ENCODE measurements at regions not wholly inside any gene's neighbourhood (a gene's known extent, or its start where the extent isn't known, plus 50 kb on each side); places are given as distances from the start of the nearest gene placed in this dataset.

GRCh38 chr4:154137320-154137905 lies 348.5 kb upstream of the SFRP2 start:
- Histone ChIP-seq H3K27ac (ENCODE audit: low read depth, low read length) (peak overlapping the region; percentile 35; the same call in 1 of the 2 replicates), H3K9me3 (ENCODE audit: insufficient read depth in 2 of 2, low read depth in 1 of 2, low read length in 1 of 2) (no peaks in the 10 kb centered on the region), H4K91ac (replicated peaks; ENCODE audit: insufficient read length, low read length) (peak overlapping the region; percentile 75), H2BK5ac (ENCODE audit: low read depth, low read length) (peak overlapping the region; percentile 49; the same call in 1 of the 2 replicates), H2BK20ac (ENCODE audit: low read length) (no peak overlapping the region), H3K79me1 (ENCODE audit: low read depth, low read length) (no peaks in the 10 kb centered on the region), H3K18ac (ENCODE audit: extremely low read depth, low read length) (0 out of 2 replicates have a peak overlapping the region, but pooled peaks have one; percentile 3), H4K8ac (ENCODE audit: extremely low read depth, insufficient read depth, low read length) (no peak overlapping the region), H4K5ac (ENCODE audit: insufficient read length, low read depth, low read length) (no peak overlapping the region), H3K4ac (replicated peaks; ENCODE audit: insufficient read length, low read depth, low read length) (no peak overlapping the region), H3K4me2 (ENCODE audit: insufficient read depth in 1 of 2, low read depth in 2 of 2, low read length in 2 of 2) (peak overlapping the region; percentile 21 to 46; a peak in 2 of 4 replicates), H2AK5ac (ENCODE audit: low read depth, low read length) (0 out of 2 replicates have a peak overlapping the region, but pooled peaks have one; percentile 4), H3K4me3 (ENCODE audit: extremely low read depth in 1 of 4, insufficient read depth in 2 of 4, low read depth in 3 of 4, low read length in 4 of 4) (no peak overlapping the region; a peak in 1 of 8 replicates), H2BK15ac (ENCODE audit: low read length) (no peak overlapping the region), H3K79me2 (ENCODE audit: control insufficient read depth in 1 of 2, insufficient read depth in 2 of 2, low read length in 2 of 2) (no peaks in the 10 kb centered on the region), H2BK120ac (replicated peaks; ENCODE audit: low read depth, low read length) (no peak overlapping the region), H3K23me2 (ENCODE audit: low read depth, low read length) (no peaks in the 10 kb centered on the region), H3K27me3 (replicated peaks in 1 of 4; ENCODE audit: control insufficient read depth in 3 of 4, extremely low read depth in 1 of 4, insufficient read depth in 3 of 4, low read length in 3 of 4) (no peaks in the 10 kb centered on the region), H3K36me3 (ENCODE audit: control insufficient read depth in 2 of 4, insufficient read depth in 4 of 4, low read length in 3 of 4) (no peaks in the 10 kb centered on the region), H3K14ac (ENCODE audit: insufficient read length) (no peak overlapping the region), H3K9ac (replicated peaks in 1 of 4; ENCODE audit: extremely low read depth in 1 of 4, low read depth in 3 of 4, low read length in 3 of 4) (no peak overlapping the region; a peak in 1 of 7 replicates), H3K4me1 (replicated peaks in 1 of 4; ENCODE audit: control insufficient read depth in 3 of 4, insufficient read depth in 4 of 4, low read length in 3 of 4) (peaks cover 3 to 14% (median 10%) of the 10 kb centered on the region in 4 experiments; a peak in 4 of 7 replicates), H3K23ac (ENCODE audit: insufficient read length) (no peak overlapping the region), H2BK12ac (ENCODE audit: low read depth, low read length) (peak overlapping the region; percentile 2; the same call in 1 of the 2 replicates), H2AFZ (ENCODE audit: low read length) (no peak overlapping the region), H3K56ac (replicated peaks; ENCODE audit: insufficient read length, low read depth, low read length) (no peak overlapping the region), H4K20me1 (replicated peaks in 1 of 2; ENCODE audit: control insufficient read depth in 1 of 2, insufficient read depth in 2 of 2, low read length in 2 of 2) (no peaks in the 10 kb centered on the region)
- DNase-seq (ENCODE audit: low read depth in 1 of 2, low spot score in 2 of 2) (no peak), FAIRE-seq (peak; percentile 57)
- CTCF ChIA-PET (ENCODE audit: partially characterized antibody), result interaction anchor here (0.6 to 1.1 kb wide), 2 partner anchors 18 to 373 kb away, joined by 3 read pairs; no protein-coding TSS in a partner anchor
- 41% methylated on average over 3 of the region's 3 CpGs; no CpG with 5 or more reads in 1 of the 2 experiments for WGBS, 2 experiments (ENCODE audit: extremely low coverage in 1 of 2, insufficient coverage in 1 of 2, insufficient read length in 1 of 2, insufficient replicate concordance in 2 of 2, low coverage in 1 of 2, low lambda C conversion rate in 2 of 2, missing lambda C conversion rate in 1 of 2)
- POLR2A ChIA-PET (ENCODE audit: partially characterized antibody), result interaction anchor here (0.7 to 2.0 kb wide), 3 partner anchors 62 to 349 kb away, joined by 3 to 6 read pairs (median 4); partner anchors contain the start of gene SFRP2
- TF ChIP-seq JUND (IDR thresholded peaks at IDR 0.05; ENCODE audit: low read length) (0 out of 2 replicates have a peak, but pooled peaks have one; percentile 8), YY1 (IDR thresholded peaks at IDR 0.05; ENCODE audit: low read depth, low read length) (peak; percentile 88), TCF12 (IDR thresholded peaks at IDR 0.05; ENCODE audit: low read depth, low read length) (peak; percentile 75; the same call in 1 of the 2 replicates), HDAC6 (IDR thresholded peaks at IDR 0.05; ENCODE audit: low read depth, low read length) (no peak), MAFK (IDR thresholded peaks at IDR 0.05; ENCODE audit: low read depth, low read length) (no peak), JUN (IDR thresholded peaks at IDR 0.05; ENCODE audit: low read depth, low read length) (0 out of 2 replicates have a peak, but pooled peaks have one; percentile 19), E2F6 (IDR thresholded peaks at IDR 0.05) (peak; percentile 90), BRCA1 (IDR thresholded peaks at IDR 0.05; ENCODE audit: low read depth, low read length) (no peak), BCL11A (IDR thresholded peaks at IDR 0.05; ENCODE audit: low read depth in 2 of 2, low read length in 2 of 2) (no peak), ZNF274 (IDR thresholded peaks at IDR 0.05; ENCODE audit: borderline replicate concordance, extremely low read depth, low read length) (no peak)
- TF ChIP-seq, protein P1, sequence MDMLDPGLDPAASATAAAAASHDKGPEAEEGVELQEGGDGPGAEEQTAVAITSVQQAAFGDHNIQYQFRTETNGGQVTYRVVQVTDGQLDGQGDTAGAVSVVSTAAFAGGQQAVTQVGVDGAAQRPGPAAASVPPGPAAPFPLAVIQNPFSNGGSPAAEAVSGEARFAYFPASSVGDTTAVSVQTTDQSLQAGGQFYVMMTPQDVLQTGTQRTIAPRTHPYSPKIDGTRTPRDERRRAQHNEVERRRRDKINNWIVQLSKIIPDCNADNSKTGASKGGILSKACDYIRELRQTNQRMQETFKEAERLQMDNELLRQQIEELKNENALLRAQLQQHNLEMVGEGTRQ (IDR thresholded peaks at IDR 0.05; ENCODE audit: low read length), result no peak

All from H1 (cell line).